Caco-2 (cell line): ENCODE measurements at regions not wholly inside any gene's neighbourhood (a gene's known extent, or its start where the extent isn't known, plus 50 kb on each side); places are given as distances from the start of the nearest gene placed in this dataset.
A peak's percentile ranks its signal among the peaks of the same experiment; 100 is the strongest.

Experiments used
- BruUV-seq: library from RNA; stranded (reverse); fragments of 400-500 nt; replicated peaks from 2 replicates; lab custom pipeline; 2021; lab: Mats Ljungman, UMichigan
- CTCF ChIA-PET: fragments of 300-600 bp; sonication (Branson Sonifier 250); formaldehyde crosslinking; loops from one replicate; lab custom pipeline; 2022; ENCODE audit warnings: antibody characterized with exemption; lab: Charles Lee
- POLR2A ChIA-PET: fragments of 300-600 bp; sonication (Branson Sonifier 250); formaldehyde crosslinking; loops from one replicate; lab custom pipeline; 2022; ENCODE audit warnings: antibody characterized with exemption; lab: Charles Lee
- DNase-seq, 2 experiments: peaks; one replicate each; pipeline versions ENCODE4 v3.0.0 to v3.0.0-alpha.2; 2020 to 2022
- H3K27me3 ChIP-seq: replicated peaks from 2 replicates; pipeline ENCODE4 v1.6.0; 2011; ENCODE audit warnings: low read length; ENCODE audit not compliant: control insufficient read depth, insufficient read depth
- H3K36me3 ChIP-seq: 2 replicates; pipeline ENCODE4 v1.5.1; 2011; ENCODE audit warnings: low read length; ENCODE audit not compliant: control insufficient read depth, insufficient read depth
- H3K4me1 ChIP-seq: fragments of 250-450 bp; sonication (Bioruptor Pico); 2 replicates; pipeline ENCODE4 v1.5.1; 2020; ENCODE audit warnings: mild to moderate bottlenecking
- H3K4me3 ChIP-seq: 2 replicates; pipeline ENCODE4 v1.5.1; 2011; ENCODE audit warnings: low read depth, mild to moderate bottlenecking, control low read depth, low read length
- H3K9me3 ChIP-seq: fragments of 250-450 bp; sonication (Bioruptor Pico); 2 replicates; pipeline ENCODE4 v1.5.1; 2020; ENCODE audit warnings: mild to moderate bottlenecking, moderate library complexity
- H3K27ac Mint-ChIP-seq: one replicate; pipeline ENCODE4 v1.8.0; 2022; ENCODE audit warnings: mixed read lengths; ENCODE audit not compliant: unreplicated experiment
- H3K27me3 Mint-ChIP-seq: one replicate; pipeline ENCODE4 v1.8.0; 2022; ENCODE audit warnings: mixed read lengths; ENCODE audit not compliant: insufficient read depth, unreplicated experiment
- H3K36me3 Mint-ChIP-seq: one replicate; pipeline ENCODE4 v1.8.0; 2022; ENCODE audit warnings: mild to moderate bottlenecking, mixed read lengths; ENCODE audit not compliant: insufficient read depth, unreplicated experiment
- H3K4me1 Mint-ChIP-seq: one replicate; pipeline ENCODE4 v1.8.0; 2022; ENCODE audit warnings: low read depth, mixed read lengths; ENCODE audit not compliant: unreplicated experiment
- H3K4me3 Mint-ChIP-seq: one replicate; pipeline ENCODE4 v1.8.0; 2022; ENCODE audit warnings: mild to moderate bottlenecking, moderate library complexity, mixed read lengths; ENCODE audit not compliant: unreplicated experiment
- H3K9me3 Mint-ChIP-seq: one replicate; pipeline ENCODE4 v1.8.0; 2022; ENCODE audit warnings: mixed read lengths; ENCODE audit not compliant: unreplicated experiment
- CTCF ChIP-seq, 2 experiments: fragments of 200-600 bp in 1 of 2; IDR thresholded peaks; 1 replicate in 1 of 2; 2 replicates in 1 of 2; pipeline versions ENCODE4 v1.5.1 to v1.8.0; 2011 to 2022; ENCODE audit warnings: antibody characterized with exemption in 1 of 2, control low read depth in 1 of 2, inconsistent platforms in 1 of 2, low read depth in 1 of 2, low read length in 1 of 2, mild to moderate bottlenecking in 1 of 2, moderate library complexity in 1 of 2; ENCODE audit not compliant: insufficient read depth in 1 of 2, severe bottlenecking in 1 of 2, unreplicated experiment in 1 of 2
- intact Hi-C: fragments of 100-400 bp; cut with micrococcal nuclease; formaldehyde crosslinking; loops from one replicate; pipeline ENCODE4 v1.10.0; 2022; ENCODE audit not compliant: unreplicated experiment

- Mint-ChIP-seq H3K9me3 (no peaks in the 10 kb centered on the region), H3K27ac (no peak overlapping the region), H3K4me3 (no peak overlapping the region), H3K4me1 (no peaks in the 10 kb centered on the region), H3K27me3 (no peaks in the 10 kb centered on the region), H3K36me3 (no peaks in the 10 kb centered on the region)
- Histone ChIP-seq H3K4me1 (no peaks in the 10 kb centered on the region), H3K4me3 (no peak overlapping the region), H3K9me3 (no peaks in the 10 kb centered on the region), H3K27me3 (no peaks in the 10 kb centered on the region), H3K36me3 (no peaks in the 10 kb centered on the region)
- BruUV-seq, result no TSS peak
- TF ChIP-seq CTCF (IDR thresholded peaks at IDR 0.05; ENCODE audit: insufficient read depth in 1 of 2, low read depth in 1 of 2, low read length in 1 of 2, severe bottlenecking in 1 of 2, unreplicated experiment in 1 of 2), result no peak
- intact Hi-C loops, result loop anchor here (10.0 kb wide), 1 partner anchor 102 kb away; no protein-coding TSS in a partner anchor
- DNase-seq, result no peak
- CTCF ChIA-PET, result no interaction called here
- POLR2A ChIA-PET, result no interaction called here
These were observed 380.1 kb downstream of the OMA1 start for GRCh38 chr1:58166417-58166816.

- no peaks in the 10 kb centered on the region for H3K4me1 Mint-ChIP-seq
- CTCF ChIA-PET, result no interaction called here
These were observed 381.5 kb downstream of the OMA1 start for GRCh38 chr1:58165073-58165472.

GRCh38 chr1:58162952-58163550, 383.5 kb downstream of the OMA1 start:
- TF ChIP-seq CTCF (IDR thresholded peaks at IDR 0.05; ENCODE audit: insufficient read depth in 1 of 2, low read depth in 1 of 2, low read length in 1 of 2, severe bottlenecking in 1 of 2, unreplicated experiment in 1 of 2), result peak; percentile 45 to 70
- H3K27me3 Mint-ChIP-seq, result no peaks in the 10 kb centered on the region
- no peak overlapping the region for H3K4me3 Mint-ChIP-seq
- no TSS peak for BruUV-seq
- CTCF ChIA-PET, result no interaction called here
- Histone ChIP-seq H3K36me3 (no peaks in the 10 kb centered on the region), H3K4me1 (no peaks in the 10 kb centered on the region), H3K9me3 (no peaks in the 10 kb centered on the region), H3K4me3 (no peak overlapping the region), H3K27me3 (no peaks in the 10 kb centered on the region)
- H3K27ac Mint-ChIP-seq, result no peak overlapping the region
- no peaks in the 10 kb centered on the region for H3K4me1 Mint-ChIP-seq
- no peaks in the 10 kb centered on the region for H3K36me3 Mint-ChIP-seq
- DNase-seq, result peak; percentile 47 to 52
- H3K9me3 Mint-ChIP-seq, result no peaks in the 10 kb centered on the region
- intact Hi-C loops, result loop anchor here (5.0 to 10.0 kb wide), 2 partner anchors 98 to 151 kb away; no protein-coding TSS in a partner anchor
- POLR2A ChIA-PET, result interaction anchor here (0.5 kb wide), 1 partner anchor 118 kb away, joined by 8 read pairs; no protein-coding TSS in a partner anchor

More at GRCh38 chr1:58165073-58165472, 381.5 kb downstream of the OMA1 start:
- no peaks in the 10 kb centered on the region for H3K27me3 Mint-ChIP-seq
- no peaks in the 10 kb centered on the region for H3K9me3 Mint-ChIP-seq
- Histone ChIP-seq H3K4me3 (no peak overlapping the region), H3K9me3 (no peaks in the 10 kb centered on the region), H3K4me1 (no peaks in the 10 kb centered on the region), H3K36me3 (no peaks in the 10 kb centered on the region), H3K27me3 (no peaks in the 10 kb centered on the region)
- H3K36me3 Mint-ChIP-seq, result no peaks in the 10 kb centered on the region
- H3K4me3 Mint-ChIP-seq, result no peak overlapping the region
- TF ChIP-seq CTCF (IDR thresholded peaks at IDR 0.05; ENCODE audit: insufficient read depth in 1 of 2, low read depth in 1 of 2, low read length in 1 of 2, severe bottlenecking in 1 of 2, unreplicated experiment in 1 of 2), result no peak
- BruUV-seq, result no TSS peak
- no peak for DNase-seq
- POLR2A ChIA-PET, result no interaction called here
- H3K27ac Mint-ChIP-seq, result no peak overlapping the region
- intact Hi-C loops, result loop anchor here (10.0 kb wide), 1 partner anchor 100 kb away; no protein-coding TSS in a partner anchor
